AG04450 (cell line): ENCODE measurements at regions not wholly inside any gene's neighbourhood (a gene's known extent, or its start where the extent isn't known, plus 50 kb on each side); places are given as distances from the start of the nearest gene placed in this dataset.

ENCODE experiments used
- CTCF ChIA-PET: fragments of 300-600, 350-600 bp; formaldehyde crosslinking; extraction: SDS; loops from one replicate; lab custom pipeline; 2022; ENCODE audit warnings: antibody characterized with exemption, inconsistent platforms; lab: Charles Lee
- POLR2A ChIA-PET: fragments of 350-600 bp; formaldehyde crosslinking; extraction: SDS; loops from one replicate; lab custom pipeline; 2021; ENCODE audit warnings: antibody characterized with exemption, inconsistent platforms; lab: Yijun Ruan, JAX
- DNase-seq: peaks from one replicate; pipeline ENCODE4 v3.0.0-alpha.2; 2011; ENCODE audit warnings: low read depth, low spot score
- H3K27ac ChIP-seq: one replicate; pipeline ENCODE4 v1.5.1; 2012; ENCODE audit warnings: low read depth, low read length, control low read depth
- H3K27me3 ChIP-seq: one replicate; pipeline ENCODE4 v1.6.0; 2012; ENCODE audit warnings: low read length; ENCODE audit not compliant: control insufficient read depth, insufficient read depth
- H3K4me3 ChIP-seq: 2 replicates; pipeline ENCODE4 v1.5.1; 2011; ENCODE audit warnings: mild to moderate bottlenecking, low read depth, low read length, control low read depth
- H3K9me3 ChIP-seq: 2 replicates; pipeline ENCODE4 v1.5.1; 2012; ENCODE audit warnings: low read length; ENCODE audit not compliant: control insufficient read depth, insufficient read depth
- CTCF ChIP-seq: IDR thresholded peaks from 2 replicates; pipeline ENCODE4 v1.5.1; 2011; ENCODE audit warnings: low read depth, low read length, control low read depth, inconsistent platforms

DNA sequence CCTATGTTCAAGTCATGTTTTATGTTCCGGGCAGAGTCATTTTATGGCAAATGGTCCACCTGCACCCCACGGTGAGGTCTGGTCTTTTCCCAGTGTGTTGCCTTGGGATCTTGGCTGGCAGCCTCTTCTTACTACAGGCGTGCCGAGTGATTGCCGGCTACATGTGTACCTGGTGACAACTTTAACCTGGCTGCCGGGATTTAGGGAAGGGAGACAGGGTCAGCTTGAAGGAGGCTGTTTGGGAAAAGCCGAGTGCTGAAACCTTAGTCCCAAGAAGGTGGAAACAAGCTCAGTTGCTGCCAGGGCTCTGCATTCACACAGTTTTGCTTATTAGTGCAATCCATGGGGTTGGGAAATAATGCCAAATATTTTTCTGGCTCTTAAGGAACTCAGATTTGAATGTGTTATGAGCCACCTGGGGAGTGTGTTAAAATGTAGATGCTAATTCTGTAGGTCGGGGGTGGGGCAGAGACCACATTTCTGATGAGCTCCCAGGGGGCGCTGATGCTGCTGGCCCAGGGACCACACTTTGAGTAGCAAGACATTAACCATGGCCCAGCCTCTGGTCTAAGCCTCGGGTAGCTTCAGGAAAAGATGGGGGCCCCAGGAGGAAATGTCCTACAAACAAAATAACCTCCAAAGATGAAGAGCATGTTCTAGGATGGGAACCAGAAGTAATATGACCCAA lies 179.6 kb downstream of the TBX5 start:
- ChIA-PET CTCF (no interaction called here), POLR2A (no interaction called here)
- no peak for TF ChIP-seq CTCF
- H3K27ac ChIP-seq, result no peak overlapping the region
- DNase-seq, result no peak
- H3K9me3 ChIP-seq, result no peaks in the 10 kb centered on the region
- no peaks in the 10 kb centered on the region for H3K27me3 ChIP-seq
- H3K4me3 ChIP-seq, result no peak overlapping the region

DNA sequence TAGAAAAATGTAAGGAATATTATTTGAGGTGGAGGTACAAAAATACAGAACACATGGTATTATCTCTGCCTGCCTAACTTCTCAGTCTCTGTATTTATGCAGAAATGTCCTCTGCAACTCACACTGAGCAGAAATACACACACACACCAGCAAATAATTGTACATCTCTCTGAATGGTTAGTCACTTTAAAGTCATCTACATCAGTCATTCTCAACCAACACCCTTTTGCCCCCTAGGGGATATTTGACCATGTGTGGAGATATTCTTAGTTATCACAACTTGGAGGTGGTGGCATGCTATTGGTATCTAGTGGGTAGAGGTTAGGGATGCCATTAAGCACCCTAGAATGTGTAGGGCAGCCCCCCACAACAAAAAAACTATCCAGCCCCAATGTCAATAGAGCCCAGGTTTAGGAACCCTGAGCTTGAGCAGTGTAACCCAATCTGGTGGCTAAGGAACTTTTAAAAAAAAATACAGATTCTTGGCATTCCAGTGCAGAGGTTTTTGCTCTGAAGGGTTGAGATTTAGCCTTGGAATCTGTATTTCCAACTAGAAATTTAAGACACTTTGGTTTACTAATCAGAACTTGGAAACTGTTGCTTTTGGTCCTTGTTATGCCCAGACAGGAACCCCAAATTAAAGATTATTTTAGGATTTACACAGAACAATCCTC lies 183.8 kb downstream of the TBX5 start:
- H3K27me3 ChIP-seq, result peaks cover 2% of the 10 kb centered on the region
- H3K9me3 ChIP-seq, result no peaks in the 10 kb centered on the region
- CTCF ChIA-PET, result no interaction called here
- H3K27ac ChIP-seq, result no peak overlapping the region
- POLR2A ChIA-PET, result no interaction called here
- no peak for DNase-seq
- H3K4me3 ChIP-seq, result no peak overlapping the region
- no peak for TF ChIP-seq CTCF

GRCh38 chr12:114221136-114221833 lies 184.7 kb downstream of the TBX5 start:
- POLR2A ChIA-PET, result no interaction called here

GRCh38 chr12:114220311-114220710 lies 185.6 kb downstream of the TBX5 start:
- Histone ChIP-seq H3K4me3 (no peak overlapping the region), H3K9me3 (no peaks in the 10 kb centered on the region), H3K27ac (no peak overlapping the region), H3K27me3 (peaks cover 7% of the 10 kb centered on the region)
- no peak for TF ChIP-seq CTCF
- ChIA-PET POLR2A (no interaction called here), CTCF (interaction anchor here (1.0 kb wide), 1 partner anchor 288 kb away, joined by 3 read pairs; no protein-coding TSS in a partner anchor)
- no peak for DNase-seq

More at GRCh38 chr12:114221136-114221833, 184.7 kb downstream of the TBX5 start:
- Histone ChIP-seq H3K27ac (no peak overlapping the region), H3K27me3 (peaks cover 7% of the 10 kb centered on the region), H3K4me3 (no peak overlapping the region), H3K9me3 (no peaks in the 10 kb centered on the region)
- CTCF ChIA-PET, result interaction anchor here (1.0 kb wide), 1 partner anchor 287 kb away, joined by 3 read pairs; no protein-coding TSS in a partner anchor
- no peak for TF ChIP-seq CTCF
- no peak for DNase-seq

GRCh38 chr12:114218136-114218535 lies 187.8 kb downstream of the TBX5 start:
- Histone ChIP-seq H3K27me3 (peaks cover 7% of the 10 kb centered on the region), H3K9me3 (no peaks in the 10 kb centered on the region), H3K4me3 (no peak overlapping the region), H3K27ac (no peak overlapping the region)
- CTCF ChIA-PET, result no interaction called here
- DNase-seq, result no peak
- POLR2A ChIA-PET, result no interaction called here
- TF ChIP-seq CTCF, result no peak
